Loucy (cell line): ENCODE measurements at regions not wholly inside any gene's neighbourhood (a gene's known extent, or its start where the extent isn't known, plus 50 kb on each side); places are given as distances from the start of the nearest gene placed in this dataset.

Experiments
- H2AFZ ChIP-seq: fragments of 200-600 bp; sonication (generic); 2 replicates; pipeline ENCODE4 v1.6.0; 2016; ENCODE audit warnings: antibody characterized with exemption, mild to moderate bottlenecking, low read length, moderate library complexity
- H3F3A ChIP-seq: fragments of 200-600 bp; 2 replicates; pipeline ENCODE4 v1.6.0; 2016; ENCODE audit warnings: antibody characterized with exemption, low read depth, mild to moderate bottlenecking
- H3K27me3 ChIP-seq: fragments of 200-600 bp; sonication (generic); 2 replicates; pipeline ENCODE4 v1.6.1; 2014; ENCODE audit warnings: low read length, mild to moderate bottlenecking; ENCODE audit not compliant: insufficient read depth, poor library complexity, severe bottlenecking
- H3K36me3 ChIP-seq: fragments of 200-600 bp; sonication (generic); 2 replicates; pipeline ENCODE4 v1.6.1; 2016; ENCODE audit warnings: low read length; ENCODE audit not compliant: insufficient read depth
- H3K4me1 ChIP-seq: fragments of 200-600 bp; sonication (generic); 2 replicates; pipeline ENCODE4 v1.5.1; 2014; ENCODE audit warnings: low read length, mild to moderate bottlenecking; ENCODE audit not compliant: insufficient read depth, poor library complexity, severe bottlenecking
- H3K4me2 ChIP-seq: fragments of 200-600 bp; sonication (generic); 2 replicates; pipeline ENCODE4 v1.6.0; 2014; ENCODE audit warnings: antibody characterized with exemption, low read length, low read depth, mild to moderate bottlenecking; ENCODE audit not compliant: poor library complexity, severe bottlenecking
- H3K4me3 ChIP-seq: fragments of 200-600 bp; sonication (generic); 2 replicates; pipeline ENCODE4 v1.5.1; 2014; ENCODE audit warnings: low read length, mild to moderate bottlenecking, mixed read lengths; ENCODE audit not compliant: poor library complexity, severe bottlenecking
- H3K79me2 ChIP-seq: fragments of 200-600 bp; sonication (generic); 2 replicates; pipeline ENCODE4 v1.6.1; 2014; ENCODE audit warnings: low read length; ENCODE audit not compliant: insufficient read depth
- H3K9ac ChIP-seq: fragments of 200-600 bp; sonication (generic); 2 replicates; pipeline ENCODE4 v1.6.0; 2014; ENCODE audit warnings: mild to moderate bottlenecking, low read depth, low read length, moderate library complexity; ENCODE audit not compliant: poor library complexity, severe bottlenecking
- H3K9me2 ChIP-seq: fragments of 200-600 bp; sonication (generic); replicated peaks from 2 replicates; pipeline ENCODE4 v1.6.1; 2016; ENCODE audit warnings: low read depth, low read length, mixed read lengths
- H3K9me3 ChIP-seq: fragments of 200-600 bp; sonication (generic); 2 replicates; pipeline ENCODE4 v1.6.1; 2014; ENCODE audit warnings: mild to moderate bottlenecking, antibody characterized with exemption, low read length, low read depth; ENCODE audit not compliant: insufficient read depth
- H4K20me1 ChIP-seq: fragments of 200-600 bp; sonication (generic); 2 replicates; pipeline ENCODE4 v1.6.0; 2014; ENCODE audit warnings: antibody characterized with exemption, low read length, mild to moderate bottlenecking; ENCODE audit not compliant: insufficient read depth, poor library complexity, severe bottlenecking
- EZH2phosphoT487 ChIP-seq: fragments of 200-600 bp; IDR thresholded peaks from 2 replicates; pipeline ENCODE4 v1.6.1; 2018; ENCODE audit warnings: antibody characterized with exemption, mild to moderate bottlenecking, moderate library complexity, borderline replicate concordance
- TF ChIP-seq, protein P1 (sequence below): fragments of 200-600 bp; sonication (generic); conservative IDR thresholded peaks from 2 replicates; pipeline ENCODE4 v1.5.1; 2014; ENCODE audit warnings: mild to moderate bottlenecking, antibody characterized with exemption, low read length

DNA sequence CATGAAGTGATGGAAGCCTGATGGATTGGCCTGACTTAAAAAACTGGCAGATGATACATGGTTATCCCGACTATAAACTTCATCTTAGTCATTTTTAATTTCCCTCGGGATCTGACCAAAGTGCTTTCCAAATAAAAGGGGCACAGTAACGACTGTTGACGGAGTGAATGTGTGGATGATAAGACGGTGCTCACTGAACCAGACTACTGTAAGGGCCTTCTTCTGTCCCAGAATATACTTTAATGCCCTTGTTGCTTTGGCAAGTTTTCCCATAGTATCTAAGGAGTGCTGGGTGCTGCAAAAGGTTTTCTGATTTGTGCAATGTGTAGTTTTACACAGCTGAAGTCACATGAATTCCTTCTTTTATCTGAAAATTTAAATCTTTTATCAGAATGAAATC lies 373.5 kb downstream of the DSEL start:
- H3K9ac ChIP-seq, result no peak overlapping the region
- no peaks in the 10 kb centered on the region for H3K9me2 ChIP-seq
- H3K4me2 ChIP-seq, result no peak overlapping the region
- no peaks in the 10 kb centered on the region for H3K4me1 ChIP-seq
- no peaks in the 10 kb centered on the region for H3K27me3 ChIP-seq
- no peaks in the 10 kb centered on the region for H3F3A ChIP-seq
- H3K36me3 ChIP-seq, result no peaks in the 10 kb centered on the region
- no peaks in the 10 kb centered on the region for H3K9me3 ChIP-seq
- TF ChIP-seq, protein P1, sequence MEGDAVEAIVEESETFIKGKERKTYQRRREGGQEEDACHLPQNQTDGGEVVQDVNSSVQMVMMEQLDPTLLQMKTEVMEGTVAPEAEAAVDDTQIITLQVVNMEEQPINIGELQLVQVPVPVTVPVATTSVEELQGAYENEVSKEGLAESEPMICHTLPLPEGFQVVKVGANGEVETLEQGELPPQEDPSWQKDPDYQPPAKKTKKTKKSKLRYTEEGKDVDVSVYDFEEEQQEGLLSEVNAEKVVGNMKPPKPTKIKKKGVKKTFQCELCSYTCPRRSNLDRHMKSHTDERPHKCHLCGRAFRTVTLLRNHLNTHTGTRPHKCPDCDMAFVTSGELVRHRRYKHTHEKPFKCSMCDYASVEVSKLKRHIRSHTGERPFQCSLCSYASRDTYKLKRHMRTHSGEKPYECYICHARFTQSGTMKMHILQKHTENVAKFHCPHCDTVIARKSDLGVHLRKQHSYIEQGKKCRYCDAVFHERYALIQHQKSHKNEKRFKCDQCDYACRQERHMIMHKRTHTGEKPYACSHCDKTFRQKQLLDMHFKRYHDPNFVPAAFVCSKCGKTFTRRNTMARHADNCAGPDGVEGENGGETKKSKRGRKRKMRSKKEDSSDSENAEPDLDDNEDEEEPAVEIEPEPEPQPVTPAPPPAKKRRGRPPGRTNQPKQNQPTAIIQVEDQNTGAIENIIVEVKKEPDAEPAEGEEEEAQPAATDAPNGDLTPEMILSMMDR, result no peak
- no peak for TF ChIP-seq EZH2phosphoT487
- no peak overlapping the region for H2AFZ ChIP-seq
- no peak overlapping the region for H3K4me3 ChIP-seq
- no peaks in the 10 kb centered on the region for H4K20me1 ChIP-seq
- H3K79me2 ChIP-seq, result no peaks in the 10 kb centered on the region

DNA sequence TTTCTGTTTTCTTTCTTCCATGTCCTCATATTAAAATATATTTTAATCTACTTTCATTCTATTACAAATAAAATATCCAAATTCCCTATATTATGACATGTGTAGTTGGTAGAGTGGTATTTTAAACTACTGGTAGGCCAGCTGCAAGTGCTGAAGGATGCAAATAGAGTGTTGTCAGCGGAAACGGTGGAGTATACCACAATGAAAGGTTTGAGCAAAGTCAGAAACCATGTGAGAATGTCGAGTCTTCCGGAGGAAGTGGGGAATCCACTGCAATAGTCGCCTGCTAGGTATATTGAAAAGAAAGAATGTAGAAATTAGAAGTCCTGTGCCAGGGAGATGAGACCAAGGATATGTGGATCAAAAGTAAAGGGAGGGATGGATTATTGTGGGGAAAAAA lies 373.9 kb downstream of the DSEL start:
- H3K4me1 ChIP-seq, result no peaks in the 10 kb centered on the region
- H3K79me2 ChIP-seq, result no peaks in the 10 kb centered on the region
- no peaks in the 10 kb centered on the region for H4K20me1 ChIP-seq
- no peak for TF ChIP-seq EZH2phosphoT487
- no peak overlapping the region for H3K4me3 ChIP-seq
- H3K36me3 ChIP-seq, result no peaks in the 10 kb centered on the region
- H3K9me3 ChIP-seq, result no peaks in the 10 kb centered on the region
- H2AFZ ChIP-seq, result no peak overlapping the region
- H3K27me3 ChIP-seq, result no peaks in the 10 kb centered on the region
- no peaks in the 10 kb centered on the region for H3K9me2 ChIP-seq
- no peaks in the 10 kb centered on the region for H3F3A ChIP-seq
- H3K4me2 ChIP-seq, result no peak overlapping the region
- no peak overlapping the region for H3K9ac ChIP-seq

DNA sequence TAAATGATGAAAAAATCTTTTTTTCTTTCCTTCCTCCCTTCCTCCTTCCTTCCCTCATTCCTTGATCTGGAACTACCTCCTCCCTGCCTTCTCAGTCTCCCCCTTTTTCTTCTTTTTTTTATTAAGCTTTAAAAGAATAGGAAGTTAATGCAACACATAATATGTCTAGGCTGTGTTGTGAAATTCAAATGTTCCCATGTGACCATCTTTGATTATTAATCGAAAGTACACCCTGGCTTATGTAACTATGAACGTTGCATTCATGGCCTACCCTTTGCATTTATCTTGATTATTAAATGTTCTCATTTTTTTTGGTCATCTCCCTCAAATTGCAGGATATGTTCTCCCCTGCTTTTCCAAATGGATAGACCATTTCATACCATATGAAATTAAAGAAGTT lies 376.0 kb downstream of the DSEL start:
- Histone ChIP-seq H3K9me2 (no peaks in the 10 kb centered on the region), H3K9ac (no peak overlapping the region), H3K4me1 (no peaks in the 10 kb centered on the region), H3F3A (no peaks in the 10 kb centered on the region), H4K20me1 (no peaks in the 10 kb centered on the region), H3K4me3 (no peak overlapping the region), H3K4me2 (no peak overlapping the region), H3K27me3 (no peaks in the 10 kb centered on the region), H3K36me3 (no peaks in the 10 kb centered on the region), H2AFZ (no peak overlapping the region), H3K79me2 (no peaks in the 10 kb centered on the region), H3K9me3 (no peaks in the 10 kb centered on the region)
- no peak for TF ChIP-seq EZH2phosphoT487
- TF ChIP-seq, protein P1, result no peak

DNA sequence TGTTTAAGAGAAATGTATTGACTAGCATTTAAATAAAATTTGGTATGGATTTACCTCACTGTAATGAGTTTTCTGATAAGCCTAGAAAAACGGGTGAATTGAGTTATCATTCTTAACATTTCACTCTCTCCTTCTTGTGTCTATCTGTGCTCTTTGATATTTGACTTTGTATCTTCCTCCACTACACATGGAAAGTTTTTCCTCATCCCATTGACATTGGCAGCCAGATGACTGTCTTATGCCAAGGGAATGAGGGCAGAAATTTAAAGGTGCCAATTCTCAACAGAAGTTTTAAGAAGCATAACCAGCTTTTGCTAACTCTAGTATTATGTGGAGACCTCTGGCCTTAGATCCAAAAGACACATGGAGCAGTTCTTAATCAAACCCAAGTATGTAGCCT lies 376.6 kb downstream of the DSEL start:
- Histone ChIP-seq H3K79me2 (no peaks in the 10 kb centered on the region), H3K36me3 (no peaks in the 10 kb centered on the region), H3F3A (no peaks in the 10 kb centered on the region), H3K9ac (no peak overlapping the region), H4K20me1 (no peaks in the 10 kb centered on the region), H3K4me1 (no peaks in the 10 kb centered on the region), H3K4me3 (no peak overlapping the region), H3K27me3 (no peaks in the 10 kb centered on the region), H3K4me2 (no peak overlapping the region), H3K9me3 (no peaks in the 10 kb centered on the region), H3K9me2 (no peaks in the 10 kb centered on the region), H2AFZ (no peak overlapping the region)
- TF ChIP-seq, protein P1, result no peak
